ENCODE measurements at regions not wholly inside any gene's neighbourhood (a gene's known extent, or its start where the extent isn't known, plus 50 kb on each side); places are given as distances from the start of the nearest gene placed in this dataset.

DNA sequence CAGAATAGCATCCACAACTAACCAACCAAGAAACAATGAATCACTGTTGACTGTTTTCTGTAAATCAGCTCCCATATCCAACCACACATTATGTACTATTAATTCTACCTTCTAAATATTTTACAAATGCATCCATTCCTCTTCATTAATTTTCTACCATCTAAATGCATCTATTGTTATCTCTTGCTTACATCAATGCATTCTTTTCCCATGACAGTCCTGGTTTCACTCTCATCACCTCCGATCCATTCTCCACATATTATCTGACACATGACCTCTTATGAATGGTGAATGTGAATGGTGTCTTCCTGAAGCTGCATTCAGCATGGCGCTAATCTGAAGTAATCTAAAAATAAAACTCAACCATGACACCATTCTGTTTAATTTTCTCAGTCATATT, 153.8 kb upstream of the CALCR start:
- Histone ChIP-seq H3K4me3 (no peak overlapping the region), H3K27ac (no peak overlapping the region), H3K36me3 (no peaks in the 10 kb centered on the region), H3K9me3 (no peaks in the 10 kb centered on the region), H3K4me1 (no peaks in the 10 kb centered on the region), H3K27me3 (no peaks in the 10 kb centered on the region)
- no peak for TF ChIP-seq POLR2AphosphoS5 (IDR thresholded peaks at IDR 0.05)
- TF ChIP-seq, protein P1, sequence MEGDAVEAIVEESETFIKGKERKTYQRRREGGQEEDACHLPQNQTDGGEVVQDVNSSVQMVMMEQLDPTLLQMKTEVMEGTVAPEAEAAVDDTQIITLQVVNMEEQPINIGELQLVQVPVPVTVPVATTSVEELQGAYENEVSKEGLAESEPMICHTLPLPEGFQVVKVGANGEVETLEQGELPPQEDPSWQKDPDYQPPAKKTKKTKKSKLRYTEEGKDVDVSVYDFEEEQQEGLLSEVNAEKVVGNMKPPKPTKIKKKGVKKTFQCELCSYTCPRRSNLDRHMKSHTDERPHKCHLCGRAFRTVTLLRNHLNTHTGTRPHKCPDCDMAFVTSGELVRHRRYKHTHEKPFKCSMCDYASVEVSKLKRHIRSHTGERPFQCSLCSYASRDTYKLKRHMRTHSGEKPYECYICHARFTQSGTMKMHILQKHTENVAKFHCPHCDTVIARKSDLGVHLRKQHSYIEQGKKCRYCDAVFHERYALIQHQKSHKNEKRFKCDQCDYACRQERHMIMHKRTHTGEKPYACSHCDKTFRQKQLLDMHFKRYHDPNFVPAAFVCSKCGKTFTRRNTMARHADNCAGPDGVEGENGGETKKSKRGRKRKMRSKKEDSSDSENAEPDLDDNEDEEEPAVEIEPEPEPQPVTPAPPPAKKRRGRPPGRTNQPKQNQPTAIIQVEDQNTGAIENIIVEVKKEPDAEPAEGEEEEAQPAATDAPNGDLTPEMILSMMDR (IDR thresholded peaks at IDR 0.05) = no peak
- no peak for TF ChIP-seq EP300 (IDR thresholded peaks at IDR 0.05; ENCODE audit: low read depth)
- no peak for TF ChIP-seq POLR2A (IDR thresholded peaks at IDR 0.05)
- no peak for DNase-seq
- 77 to 83% methylated on average over 2 of the region's 2 CpGs for WGBS, 2 donors (ENCODE audit: low coverage in 1 of 2)
- in situ Hi-C loops (cut with MboI; ENCODE audit: low pct_ligation_motif_present in 1 of 4, low pct_unique_long_range_greater_than_20kb in 1 of 4, low sequenced_read_pairs in 3 of 4) (no loop called here), intact Hi-C loops (cut with DNase I; ENCODE audit: low total_unique reads) (no loop called here)

DNA sequence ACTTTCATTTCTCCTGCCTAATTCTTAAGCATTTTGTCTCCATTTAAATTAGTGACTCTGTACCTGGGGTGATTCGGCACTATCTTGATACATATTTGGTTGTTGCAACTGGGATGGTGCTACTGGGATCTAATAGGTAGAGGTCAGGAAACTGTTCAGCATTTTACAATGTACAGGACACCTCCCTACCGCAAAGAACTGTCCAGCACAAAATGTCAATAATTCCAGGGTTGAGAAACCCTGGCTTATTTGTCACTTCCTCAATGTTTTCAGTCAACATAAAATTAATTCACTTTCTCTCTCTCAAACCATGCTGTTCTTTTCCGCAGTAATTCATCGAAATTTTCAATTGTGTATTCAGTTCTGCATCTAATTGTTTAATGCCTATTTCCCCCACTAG, 151.4 kb upstream of the CALCR start:
- TF ChIP-seq, protein P1 (IDR thresholded peaks at IDR 0.05) = no peak
- TF ChIP-seq POLR2AphosphoS5 (IDR thresholded peaks at IDR 0.05) (no peak), EP300 (IDR thresholded peaks at IDR 0.05; ENCODE audit: low read depth) (no peak), POLR2A (IDR thresholded peaks at IDR 0.05) (no peak)
- in situ Hi-C loops (cut with MboI; ENCODE audit: low pct_ligation_motif_present in 1 of 4, low pct_unique_long_range_greater_than_20kb in 1 of 4, low sequenced_read_pairs in 3 of 4) = no loop called here
- Histone ChIP-seq H3K27ac (no peak overlapping the region), H3K4me3 (no peak overlapping the region), H3K36me3 (no peaks in the 10 kb centered on the region), H3K27me3 (no peaks in the 10 kb centered on the region), H3K9me3 (no peaks in the 10 kb centered on the region), H3K4me1 (no peaks in the 10 kb centered on the region)
- 81 to 89% methylated on average over 4 of the region's 4 CpGs for WGBS, 2 donors (ENCODE audit: low coverage in 1 of 2)
- DNase-seq = no peak
- intact Hi-C loops (cut with DNase I; ENCODE audit: low total_unique reads) = no loop called here

DNA sequence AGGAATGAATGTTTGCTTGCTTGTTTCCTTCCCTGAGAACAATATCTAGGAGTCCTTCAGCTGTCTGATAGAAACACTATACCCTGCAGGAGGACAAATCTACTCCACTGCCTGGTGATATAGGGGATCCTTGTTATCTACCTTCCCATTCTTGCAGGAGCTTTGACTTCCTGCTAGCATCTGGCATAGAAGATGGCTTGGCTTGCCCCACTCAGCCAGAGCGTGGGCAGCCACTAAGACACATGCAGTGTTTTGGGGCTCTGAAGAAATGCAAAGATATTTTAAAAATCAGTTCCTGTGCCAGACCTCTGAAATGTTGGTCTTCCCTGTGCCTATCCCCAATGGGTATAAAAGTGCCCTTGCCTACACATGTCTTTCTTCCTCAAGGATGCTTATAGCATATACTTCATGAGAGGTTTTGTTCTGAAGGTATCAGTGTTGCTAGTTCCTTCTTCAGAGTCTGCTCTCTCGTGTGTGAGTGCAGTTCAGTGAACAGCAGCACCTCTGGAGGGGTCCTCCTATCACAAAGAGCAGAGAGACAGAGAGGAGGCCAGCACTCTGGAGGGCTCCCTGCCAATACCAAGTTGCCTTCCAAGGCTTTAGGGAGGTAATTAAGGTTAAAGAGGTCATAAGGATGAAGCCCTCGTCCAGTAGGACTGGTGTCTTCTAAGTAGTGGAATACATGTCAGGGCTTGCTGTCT, 149.1 kb upstream of the CALCR start:
- DNase-seq = no peak
- intact Hi-C loops (cut with DNase I; ENCODE audit: low total_unique reads) (no loop called here), in situ Hi-C loops (cut with MboI; ENCODE audit: low pct_ligation_motif_present in 1 of 4, low pct_unique_long_range_greater_than_20kb in 1 of 4, low sequenced_read_pairs in 3 of 4) (no loop called here)
- 44% methylated on average over 3 of the region's 3 CpGs; no CpG with 5 or more reads in 1 of the 2 donors for WGBS, 2 donors (ENCODE audit: low coverage in 1 of 2)
- Histone ChIP-seq H3K4me1 (peaks cover 0 to 5% (median 0%) of the 10 kb centered on the region in 4 donors), H3K9me3 (no peaks in the 10 kb centered on the region), H3K27me3 (no peaks in the 10 kb centered on the region), H3K36me3 (no peaks in the 10 kb centered on the region), H3K4me3 (no peak overlapping the region), H3K27ac (no peak overlapping the region)
- no peak for TF ChIP-seq POLR2A (IDR thresholded peaks at IDR 0.05)
- TF ChIP-seq, protein P1 (IDR thresholded peaks at IDR 0.05) = no peak
- no peak for TF ChIP-seq EP300 (IDR thresholded peaks at IDR 0.05; ENCODE audit: low read depth)
- no peak for TF ChIP-seq POLR2AphosphoS5 (IDR thresholded peaks at IDR 0.05)

DNA sequence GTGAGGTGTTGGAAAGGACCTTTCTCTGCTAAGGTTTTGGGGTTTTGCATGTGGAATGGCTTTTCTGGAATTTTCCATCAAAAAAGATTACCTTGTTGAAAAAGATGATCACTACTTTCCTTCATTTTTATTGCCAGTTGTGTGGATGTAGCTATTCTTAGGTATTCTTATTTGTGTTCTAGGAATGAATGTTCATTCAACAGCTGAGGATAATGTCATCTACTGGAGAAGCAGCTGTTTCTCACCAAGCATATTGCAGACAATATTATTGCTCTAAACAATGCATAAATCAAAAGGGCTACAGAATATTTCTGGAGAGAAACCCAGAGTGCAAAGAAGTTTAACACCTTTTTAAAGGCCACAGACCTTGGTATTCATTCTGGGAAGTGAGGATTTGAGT, 145.6 kb upstream of the CALCR start:
- H3K27ac ChIP-seq = no peak overlapping the region
- no peaks in the 10 kb centered on the region for H3K27me3 ChIP-seq
- TF ChIP-seq EP300 (IDR thresholded peaks at IDR 0.05; ENCODE audit: low read depth) (no peak), POLR2A (IDR thresholded peaks at IDR 0.05) (no peak), POLR2AphosphoS5 (IDR thresholded peaks at IDR 0.05) (no peak)
- TF ChIP-seq, protein P1 (IDR thresholded peaks at IDR 0.05) = no peak
- intact Hi-C loops (cut with DNase I; ENCODE audit: low total_unique reads) = no loop called here
- H3K36me3 ChIP-seq = no peaks in the 10 kb centered on the region
- in situ Hi-C loops (cut with MboI; ENCODE audit: low pct_ligation_motif_present in 1 of 4, low pct_unique_long_range_greater_than_20kb in 1 of 4, low sequenced_read_pairs in 3 of 4) = no loop called here
- H3K9me3 ChIP-seq = no peaks in the 10 kb centered on the region
- H3K4me1 ChIP-seq = peaks cover 0 to 5% (median 0%) of the 10 kb centered on the region in 4 donors
- no peak for DNase-seq
- no peak overlapping the region for H3K4me3 ChIP-seq
